Skeletal muscle satellite cell (primary cell): ENCODE measurements at regions not wholly inside any gene's neighbourhood (a gene's known extent, or its start where the extent isn't known, plus 50 kb on each side); places are given as distances from the start of the nearest gene placed in this dataset.

Experiments
- H3K27me3 ChIP-seq: 2 replicates; pipeline ENCODE4 v1.7.0; 2013; ENCODE audit warnings: low read length; ENCODE audit not compliant: control insufficient read depth, insufficient read depth
- H3K36me3 ChIP-seq: 2 replicates; pipeline ENCODE4 v1.7.0; 2013; ENCODE audit warnings: mild to moderate bottlenecking, control low read depth, low read length; ENCODE audit not compliant: insufficient read depth
- H3K4me1 ChIP-seq: 2 replicates; pipeline ENCODE4 v1.7.0; 2013; ENCODE audit warnings: low read length; ENCODE audit not compliant: control insufficient read depth, insufficient read depth
- H3K4me2 ChIP-seq: 2 replicates; pipeline ENCODE4 v1.7.0; 2013; ENCODE audit warnings: mild to moderate bottlenecking, low read length
- H3K4me3 ChIP-seq: 2 replicates; pipeline ENCODE4 v1.7.0; 2013; ENCODE audit warnings: low read length
- H3K9ac ChIP-seq: 2 replicates; pipeline ENCODE4 v1.7.0; 2013; ENCODE audit warnings: mild to moderate bottlenecking, low read depth, low read length, moderate library complexity
- H3K9me3 ChIP-seq: replicated peaks from 2 replicates; pipeline ENCODE4 v1.7.0; 2013; ENCODE audit warnings: mild to moderate bottlenecking, control low read depth, low read length

DNA sequence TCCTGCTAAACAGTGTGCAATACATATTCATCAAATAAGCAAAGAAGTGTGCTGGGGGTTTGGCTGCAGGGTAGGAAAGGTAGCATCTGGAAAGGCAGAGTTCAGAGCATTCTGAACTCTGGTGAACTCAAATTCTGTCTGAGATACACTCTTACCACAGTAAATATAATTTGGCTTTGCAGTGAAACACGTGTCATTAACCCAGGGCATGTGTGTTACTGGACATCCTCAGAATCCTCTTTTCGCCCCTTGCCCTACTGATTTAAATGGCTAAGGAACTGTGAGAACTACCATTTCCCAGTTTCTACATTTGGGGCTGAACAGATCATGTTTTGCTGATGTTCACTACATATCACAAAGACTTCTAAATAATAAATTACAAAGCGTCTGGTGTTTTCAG, 562.8 kb upstream of the SGCG start:
- no peak overlapping the region for H3K4me2 ChIP-seq
- H3K9me3 ChIP-seq, result no peaks in the 10 kb centered on the region
- H3K4me3 ChIP-seq, result no peak overlapping the region
- H3K9ac ChIP-seq, result no peak overlapping the region
- no peaks in the 10 kb centered on the region for H3K27me3 ChIP-seq
- no peaks in the 10 kb centered on the region for H3K4me1 ChIP-seq
- H3K36me3 ChIP-seq, result no peaks in the 10 kb centered on the region

DNA sequence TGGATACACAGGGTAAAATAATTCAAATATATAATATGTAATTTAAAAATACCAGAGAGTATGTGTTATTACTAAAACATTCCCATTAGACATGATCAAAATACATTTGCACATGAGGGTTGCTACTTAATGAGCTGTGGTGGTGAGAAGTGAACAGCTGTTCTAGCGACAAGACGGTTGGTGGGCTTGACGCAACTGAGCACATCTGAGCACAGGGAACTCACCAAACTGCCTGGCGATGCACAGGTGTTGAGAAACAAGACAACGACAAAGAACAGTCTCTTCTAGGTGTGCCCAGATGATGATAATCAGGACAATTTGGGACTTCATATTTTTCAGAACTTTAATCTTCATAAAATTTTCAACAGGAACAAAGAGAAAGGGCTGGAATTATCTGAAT, 555.1 kb upstream of the SGCG start:
- Histone ChIP-seq H3K4me2 (no peak overlapping the region), H3K4me3 (no peak overlapping the region), H3K36me3 (no peaks in the 10 kb centered on the region), H3K9me3 (no peaks in the 10 kb centered on the region), H3K4me1 (no peaks in the 10 kb centered on the region), H3K27me3 (no peaks in the 10 kb centered on the region), H3K9ac (no peak overlapping the region)

DNA sequence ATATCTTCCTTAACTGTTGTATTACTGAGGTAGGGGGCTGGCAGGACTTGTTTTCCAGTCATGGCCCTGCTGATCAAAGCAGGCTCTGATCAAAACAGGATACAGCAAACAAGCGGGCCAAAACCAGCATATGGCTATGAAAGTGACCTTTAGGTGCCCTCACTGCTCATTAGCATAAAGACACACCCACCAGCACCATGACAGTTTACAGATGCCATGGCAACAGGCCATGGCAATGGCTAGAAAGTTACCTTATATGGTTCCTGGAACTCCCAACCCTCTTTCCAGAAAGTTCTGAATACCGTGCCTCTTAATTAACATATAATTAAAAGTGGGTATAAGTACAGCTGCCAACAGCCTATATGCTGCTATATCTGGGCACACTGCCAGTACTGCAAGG, 551.4 kb upstream of the SGCG start:
- Histone ChIP-seq H3K4me1 (no peaks in the 10 kb centered on the region), H3K9me3 (no peaks in the 10 kb centered on the region), H3K36me3 (no peaks in the 10 kb centered on the region), H3K4me3 (no peak overlapping the region), H3K9ac (no peak overlapping the region), H3K27me3 (no peaks in the 10 kb centered on the region), H3K4me2 (no peak overlapping the region)

DNA sequence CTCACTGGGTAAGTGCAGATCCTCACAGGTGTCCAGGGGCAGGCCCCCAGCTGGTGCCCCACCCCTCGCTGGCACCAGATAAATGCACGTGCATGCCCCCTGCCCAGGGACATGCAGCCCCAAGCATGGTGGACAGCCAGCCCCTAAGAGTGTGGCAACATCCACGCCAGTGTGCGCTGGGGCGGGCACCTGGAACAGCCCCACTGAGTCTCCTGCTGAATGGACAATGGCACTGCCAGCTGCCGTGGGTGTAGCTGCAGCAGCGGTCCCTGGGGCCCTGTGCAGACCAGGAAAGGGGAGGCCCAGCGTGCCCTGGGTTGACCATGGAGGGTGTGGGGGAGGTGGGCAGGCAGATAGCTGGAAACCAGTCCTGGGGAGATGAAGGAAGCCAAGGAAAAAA, 538.7 kb upstream of the SGCG start:
- no peaks in the 10 kb centered on the region for H3K4me1 ChIP-seq
- H3K4me2 ChIP-seq, result no peak overlapping the region
- H3K27me3 ChIP-seq, result peaks cover under 1% of the 10 kb centered on the region
- no peak overlapping the region for H3K4me3 ChIP-seq
- no peaks in the 10 kb centered on the region for H3K9me3 ChIP-seq
- no peaks in the 10 kb centered on the region for H3K36me3 ChIP-seq
- H3K9ac ChIP-seq, result no peak overlapping the region

DNA sequence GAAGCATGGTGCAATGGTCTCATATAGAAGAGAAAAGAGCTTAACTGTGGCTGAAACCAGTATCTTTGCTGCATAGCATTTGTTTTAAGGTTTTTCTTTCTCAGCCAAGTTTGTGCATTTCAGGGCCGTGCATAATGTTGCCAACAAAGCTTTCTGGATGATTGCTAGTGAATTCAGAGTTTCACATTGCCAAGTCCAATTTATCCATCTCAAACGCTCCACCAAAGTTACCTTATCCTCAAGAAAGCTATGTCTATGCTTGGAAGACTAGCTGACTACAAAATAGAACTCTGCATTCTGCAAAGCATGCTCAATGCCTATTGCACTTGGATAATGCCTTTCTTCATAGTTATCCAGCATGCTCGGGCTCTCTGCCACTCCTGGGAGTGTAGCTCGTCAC, 535.8 kb upstream of the SGCG start:
- no peak overlapping the region for H3K4me3 ChIP-seq
- H3K36me3 ChIP-seq, result no peaks in the 10 kb centered on the region
- no peak overlapping the region for H3K4me2 ChIP-seq
- H3K4me1 ChIP-seq, result peaks cover 4% of the 10 kb centered on the region
- H3K9ac ChIP-seq, result no peak overlapping the region
- H3K27me3 ChIP-seq, result no peaks in the 10 kb centered on the region
- H3K9me3 ChIP-seq, result no peaks in the 10 kb centered on the region

DNA sequence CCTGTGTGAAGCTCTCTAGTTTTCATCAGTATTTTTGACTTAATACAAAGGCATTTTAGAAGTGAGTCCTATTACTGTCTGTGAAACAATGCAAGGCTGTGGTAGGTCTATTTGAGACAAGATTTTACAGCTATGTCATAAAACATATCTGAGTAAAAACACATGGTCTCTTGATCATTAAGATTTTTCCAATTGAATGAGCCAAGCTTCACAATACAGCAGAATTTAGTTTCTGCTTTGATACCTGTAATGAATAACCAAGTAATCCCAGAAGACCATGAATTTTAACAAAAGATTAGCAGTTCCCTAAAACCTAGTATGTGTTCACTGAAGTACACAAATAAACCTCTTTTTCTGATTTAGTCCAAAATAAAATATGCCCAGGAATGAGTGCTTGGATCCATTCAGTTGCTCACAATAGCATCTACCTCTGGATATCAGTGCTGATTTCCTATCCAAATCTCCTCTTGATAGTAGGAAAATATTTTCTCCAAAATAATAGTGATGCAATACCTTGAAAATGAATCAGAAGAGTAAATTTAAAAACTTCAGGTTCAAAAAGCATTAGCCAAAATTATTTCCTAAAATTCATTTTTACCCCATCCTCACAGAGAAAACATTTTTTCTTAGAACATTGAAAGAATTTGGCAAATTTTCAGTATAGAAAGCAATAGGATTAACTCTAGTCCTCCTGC, 533.5 kb upstream of the SGCG start:
- no peak overlapping the region for H3K4me2 ChIP-seq
- H3K9me3 ChIP-seq, result no peaks in the 10 kb centered on the region
- no peaks in the 10 kb centered on the region for H3K36me3 ChIP-seq
- no peak overlapping the region for H3K4me3 ChIP-seq
- no peak overlapping the region for H3K9ac ChIP-seq
- H3K4me1 ChIP-seq, result peaks cover 4% of the 10 kb centered on the region
- no peaks in the 10 kb centered on the region for H3K27me3 ChIP-seq

DNA sequence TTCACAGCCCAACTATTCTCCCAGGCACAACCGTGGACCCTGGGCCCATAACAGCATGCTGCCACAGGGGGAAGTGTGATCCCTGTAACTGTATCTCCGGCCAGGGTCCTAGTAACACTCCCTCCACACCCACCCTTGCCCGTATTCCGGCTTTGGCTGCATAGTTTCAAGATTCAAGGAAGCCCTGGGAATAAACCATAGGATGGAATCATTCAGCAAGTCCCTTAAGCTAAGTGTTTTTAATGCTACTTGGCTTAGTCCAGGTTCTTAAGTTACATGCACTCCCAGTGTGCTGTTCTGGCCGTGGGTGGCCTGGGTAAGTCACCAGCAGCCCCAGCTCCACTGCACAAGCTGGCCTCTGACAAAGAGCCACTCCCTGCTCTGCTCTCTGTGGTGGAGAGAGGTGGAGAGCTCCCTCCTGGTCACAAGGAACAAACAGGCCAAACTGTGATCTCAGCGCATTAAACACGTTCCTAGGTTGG, 532.4 kb upstream of the SGCG start:
- H3K4me2 ChIP-seq, result no peak overlapping the region
- no peaks in the 10 kb centered on the region for H3K9me3 ChIP-seq
- H3K36me3 ChIP-seq, result no peaks in the 10 kb centered on the region
- H3K27me3 ChIP-seq, result no peaks in the 10 kb centered on the region
- H3K9ac ChIP-seq, result no peak overlapping the region
- H3K4me1 ChIP-seq, result peaks cover 4% of the 10 kb centered on the region
- no peak overlapping the region for H3K4me3 ChIP-seq

DNA sequence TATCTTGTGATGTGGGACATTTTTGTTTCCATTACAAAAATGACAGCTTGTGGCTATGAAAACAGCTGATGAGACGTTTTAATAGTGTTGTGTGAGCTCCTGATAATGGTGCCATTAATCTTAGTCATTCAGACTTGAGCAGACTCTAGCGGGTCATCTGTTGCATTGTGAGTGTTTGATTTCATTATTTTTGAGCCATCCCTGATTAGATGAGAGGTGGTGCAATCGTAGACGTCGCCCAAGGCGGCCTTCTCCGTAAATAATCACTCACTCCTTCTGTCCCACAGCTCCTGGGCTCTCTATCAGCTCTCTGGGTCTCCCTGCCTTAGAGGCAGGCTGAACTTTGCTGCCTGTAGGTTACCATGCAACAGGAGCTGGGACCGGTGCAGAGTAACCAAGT, 528.0 kb upstream of the SGCG start:
- Histone ChIP-seq H3K4me3 (no peak overlapping the region), H3K9ac (no peak overlapping the region), H3K4me1 (peaks cover 4% of the 10 kb centered on the region), H3K9me3 (no peaks in the 10 kb centered on the region), H3K36me3 (no peaks in the 10 kb centered on the region), H3K4me2 (no peak overlapping the region), H3K27me3 (no peaks in the 10 kb centered on the region)

DNA sequence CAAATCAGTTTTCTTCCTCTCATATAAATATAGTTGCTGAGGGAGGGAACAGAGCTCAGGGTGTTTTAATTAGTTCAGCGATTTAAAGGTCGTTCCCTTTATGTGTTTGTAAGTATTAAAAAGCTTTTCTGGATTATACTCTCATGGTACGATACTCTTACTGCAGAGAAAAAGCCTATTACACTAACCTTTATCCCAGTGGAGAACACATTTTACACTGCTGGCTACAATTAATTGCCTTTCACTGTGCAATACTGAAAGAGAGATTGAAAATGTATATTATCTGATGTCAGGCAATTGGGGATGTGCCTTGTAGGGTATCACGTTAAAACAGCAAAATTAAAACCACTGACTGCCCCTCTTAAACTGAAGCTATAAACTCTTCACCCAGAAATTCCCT, 526.9 kb upstream of the SGCG start:
- Histone ChIP-seq H3K9ac (no peak overlapping the region), H3K4me1 (no peaks in the 10 kb centered on the region), H3K27me3 (no peaks in the 10 kb centered on the region), H3K4me3 (no peak overlapping the region), H3K36me3 (no peaks in the 10 kb centered on the region), H3K9me3 (no peaks in the 10 kb centered on the region), H3K4me2 (no peak overlapping the region)

DNA sequence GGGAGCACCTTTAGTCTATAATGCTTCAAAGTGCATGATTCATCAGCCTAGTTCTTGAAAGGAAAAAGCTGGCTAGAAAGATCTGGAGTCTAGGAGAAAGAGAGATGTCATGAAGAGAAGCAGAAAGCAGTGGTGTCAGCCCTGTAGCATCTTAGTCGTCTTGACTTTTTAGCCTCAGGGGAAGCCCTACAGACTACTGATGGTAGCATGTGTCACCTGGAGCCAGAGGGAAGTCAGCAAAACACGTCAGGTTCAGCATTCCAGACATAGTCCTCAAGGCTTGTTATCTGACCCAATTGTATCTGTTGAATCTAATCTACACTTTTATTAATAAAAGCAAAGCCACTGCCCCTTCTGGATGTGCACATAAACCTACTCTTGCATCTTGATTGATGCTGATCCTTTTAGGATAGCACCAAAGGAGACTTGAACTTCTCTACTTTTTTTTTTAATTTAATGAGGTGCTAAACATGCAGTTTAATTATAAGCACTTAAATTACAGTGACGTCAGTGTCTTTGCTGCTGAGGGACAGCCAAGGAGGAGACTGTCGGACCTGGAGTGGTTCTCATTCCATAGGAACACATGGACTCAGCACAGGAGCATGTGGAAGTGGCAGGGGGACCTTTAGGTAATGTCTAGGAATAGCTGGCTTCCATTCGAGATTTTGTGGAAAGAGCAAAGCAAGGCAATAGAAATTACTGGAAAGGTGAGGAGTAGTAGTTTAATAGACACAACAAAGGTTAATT, 525.5 kb upstream of the SGCG start:
- Histone ChIP-seq H3K9me3 (no peaks in the 10 kb centered on the region), H3K9ac (no peak overlapping the region), H3K4me3 (no peak overlapping the region), H3K4me1 (no peaks in the 10 kb centered on the region), H3K36me3 (no peaks in the 10 kb centered on the region), H3K4me2 (no peak overlapping the region), H3K27me3 (no peaks in the 10 kb centered on the region)

DNA sequence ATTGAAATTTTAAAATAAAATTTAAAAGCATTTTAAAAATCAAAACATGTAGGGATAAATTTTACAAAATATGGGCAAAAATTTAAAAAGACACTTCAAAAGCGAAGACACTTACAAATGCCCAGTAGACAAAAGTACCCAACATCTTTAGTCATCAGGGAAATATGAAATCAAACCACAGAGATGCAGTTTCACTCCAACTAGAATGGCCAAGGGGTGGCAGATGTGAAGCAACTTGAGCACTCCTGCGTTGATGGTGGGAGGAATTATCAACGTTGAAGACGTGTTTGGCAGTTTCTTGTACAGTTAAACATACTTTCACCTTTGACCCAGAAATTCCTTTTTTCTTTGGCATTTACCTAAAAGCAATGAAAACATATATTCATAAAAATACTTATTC, 518.0 kb upstream of the SGCG start:
- no peak overlapping the region for H3K4me3 ChIP-seq
- H3K9ac ChIP-seq, result no peak overlapping the region
- no peaks in the 10 kb centered on the region for H3K36me3 ChIP-seq

DNA sequence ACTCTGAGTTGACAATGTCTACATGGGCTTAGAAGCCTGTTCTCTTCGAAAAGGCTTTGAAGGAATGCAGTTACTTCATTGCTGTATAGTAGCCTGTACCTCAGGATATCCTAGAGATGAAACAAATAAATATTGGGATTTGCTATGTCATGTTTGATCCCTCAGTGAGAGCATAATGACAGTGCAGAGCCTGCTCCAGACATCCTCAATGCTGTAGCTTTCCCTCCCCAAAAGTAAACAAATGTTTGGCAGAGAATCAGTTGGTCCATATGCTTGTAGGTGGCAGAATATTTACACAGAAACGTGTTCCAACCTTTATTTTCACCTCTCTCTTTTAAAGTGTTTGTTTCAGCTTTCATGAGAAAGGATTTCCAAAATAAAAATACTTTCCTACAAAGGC, 515.3 kb upstream of the SGCG start:
- Histone ChIP-seq H3K36me3 (no peaks in the 10 kb centered on the region), H3K4me3 (no peak overlapping the region), H3K4me1 (no peaks in the 10 kb centered on the region), H3K9ac (no peak overlapping the region), H3K27me3 (no peaks in the 10 kb centered on the region), H3K4me2 (no peak overlapping the region), H3K9me3 (no peaks in the 10 kb centered on the region)

More for the DNA sequence above, 518.0 kb upstream of the SGCG start:
- no peak overlapping the region for H3K4me2 ChIP-seq
- H3K27me3 ChIP-seq, result no peaks in the 10 kb centered on the region
- H3K4me1 ChIP-seq, result no peaks in the 10 kb centered on the region
- H3K9me3 ChIP-seq, result no peaks in the 10 kb centered on the region
